Lower lobe of right lung (tissue), 2 donors: ENCODE measurements at regions not wholly inside any gene's neighbourhood (a gene's known extent, or its start where the extent isn't known, plus 50 kb on each side); places are given as distances from the start of the nearest gene placed in this dataset.

Source experiments
- ATAC-seq, 2 donors: fragments of 200-7000 bp; cut with Tn5 transposase; one replicate each; pipeline ENCODE4 v1.9.1; 2020 to 2022; ENCODE audit warnings: mild to moderate bottlenecking in 2 of 2, moderate library complexity in 2 of 2
- DNase-seq: peaks from one replicate; pipeline ENCODE4 v3.0.0-alpha.2; 2020
- H3K27ac ChIP-seq: fragments of 200-600 bp; one replicate; pipeline ENCODE4 v1.8.0; 2022
- H3K27me3 ChIP-seq: fragments of 200-600 bp; one replicate; pipeline ENCODE4 v1.8.0; 2022; ENCODE audit warnings: low read depth
- H3K36me3 ChIP-seq: fragments of 200-600 bp; one replicate; pipeline ENCODE4 v1.8.0; 2022; ENCODE audit warnings: mild to moderate bottlenecking
- H3K4me1 ChIP-seq: fragments of 200-600 bp; one replicate; pipeline ENCODE4 v1.8.0; 2022
- H3K4me3 ChIP-seq: fragments of 200-600 bp; one replicate; pipeline ENCODE4 v1.8.0; 2022; ENCODE audit warnings: mild to moderate bottlenecking
- H3K9me3 ChIP-seq: fragments of 200-600 bp; one replicate; pipeline ENCODE4 v1.8.0; 2022
- CTCF ChIP-seq: fragments of 200-600 bp; IDR thresholded peaks from one replicate; pipeline ENCODE4 v1.8.0; 2022; ENCODE audit warnings: antibody characterized with exemption, mild to moderate bottlenecking
- intact Hi-C: fragments of 100-400 bp; cut with DNase I; formaldehyde crosslinking; loops from one replicate; pipeline ENCODE4 v1.11.0; 2022
- donor health status: DM: no; HTN: yes; CAD: no; lungs with severe emphysema.

GRCh38 chr1:198936371-198937083 is 297.7 kb downstream of the PTPRC start:
- intact Hi-C loops = no loop called here

GRCh38 chr1:198937231-198938031 is 298.6 kb downstream of the PTPRC start:
- peak overlapping the region; percentile 57 for H3K4me3 ChIP-seq
- peak; percentile 95 for ATAC-seq

More at GRCh38 chr1:198936371-198937083, 297.7 kb downstream of the PTPRC start:
- Histone ChIP-seq H3K4me1 (peaks cover 27% of the 10 kb centered on the region), H3K9me3 (no peaks in the 10 kb centered on the region), H3K36me3 (no peaks in the 10 kb centered on the region), H3K4me3 (peak overlapping the region; percentile 57), H3K27ac (peak overlapping the region; percentile 80), H3K27me3 (no peaks in the 10 kb centered on the region)
- DNase-seq (no peak), ATAC-seq (peak; percentile 51 to 63)
- TF ChIP-seq CTCF = no peak

GRCh38 chr1:198939286-198939685 is 300.4 kb downstream of the PTPRC start:
- Histone ChIP-seq H3K36me3 (no peaks in the 10 kb centered on the region), H3K27ac (no peak overlapping the region), H3K27me3 (no peaks in the 10 kb centered on the region), H3K4me3 (no peak overlapping the region), H3K4me1 (peaks cover 5% of the 10 kb centered on the region), H3K9me3 (no peaks in the 10 kb centered on the region)
- intact Hi-C loops = no loop called here
- no peak for TF ChIP-seq CTCF
- DNase-seq = no peak
- no peak for ATAC-seq

More at GRCh38 chr1:198937231-198938031, 298.6 kb downstream of the PTPRC start:
- intact Hi-C loops = no loop called here
- Histone ChIP-seq H3K4me1 (peaks cover 18% of the 10 kb centered on the region), H3K36me3 (no peaks in the 10 kb centered on the region), H3K9me3 (no peaks in the 10 kb centered on the region), H3K27ac (peak overlapping the region; percentile 80), H3K27me3 (no peaks in the 10 kb centered on the region)
- no peak for DNase-seq
- no peak for TF ChIP-seq CTCF

GRCh38 chr1:198939956-198940355 is 301.1 kb downstream of the PTPRC start:
- no peak for ATAC-seq
- no peak for DNase-seq
- no peaks in the 10 kb centered on the region for H3K36me3 ChIP-seq
- H3K9me3 ChIP-seq = no peaks in the 10 kb centered on the region
- H3K27ac ChIP-seq = no peak overlapping the region
- intact Hi-C loops = no loop called here
- no peak for TF ChIP-seq CTCF
- H3K4me3 ChIP-seq = no peak overlapping the region
- H3K4me1 ChIP-seq = peaks cover 5% of the 10 kb centered on the region
- no peaks in the 10 kb centered on the region for H3K27me3 ChIP-seq

GRCh38 chr1:198942466-198942865 is 303.6 kb downstream of the PTPRC start:
- intact Hi-C loops = no loop called here
- DNase-seq = no peak
- Histone ChIP-seq H3K27ac (no peak overlapping the region), H3K4me1 (peaks cover 4% of the 10 kb centered on the region), H3K27me3 (no peaks in the 10 kb centered on the region), H3K9me3 (no peaks in the 10 kb centered on the region), H3K4me3 (no peak overlapping the region), H3K36me3 (no peaks in the 10 kb centered on the region)
- no peak for ATAC-seq
- TF ChIP-seq CTCF = no peak
